Endothelial cell of umbilical vein (primary cell): ENCODE measurements at regions not wholly inside any gene's neighbourhood (a gene's known extent, or its start where the extent isn't known, plus 50 kb on each side); places are given as distances from the start of the nearest gene placed in this dataset.

ENCODE experiments used
- BruUV-seq: library from RNA; stranded (reverse); fragments of 400-500 nt; replicated peaks from 2 replicates; lab custom pipeline; 2021; lab: Mats Ljungman, UMichigan
- CTCF ChIA-PET: fragments of 300-600, 350-600 bp; sonication (Branson Sonifier 250); formaldehyde crosslinking; loops from one replicate; lab custom pipeline; 2021; ENCODE audit warnings: antibody characterized with exemption, inconsistent platforms; lab: Charles Lee
- POLR2A ChIA-PET: fragments of 300-600, 350-600 bp; sonication (Branson Sonifier 250); formaldehyde crosslinking; loops from one replicate; lab custom pipeline; 2021; ENCODE audit warnings: antibody characterized with exemption, inconsistent platforms; lab: Charles Lee
- DNase-seq: peaks from one replicate; pipeline ENCODE4 v3.0.0-alpha.2; 2011; ENCODE audit warnings: low read depth, low spot score
- FAIRE-seq: peaks from 2 replicates; lab custom pipeline; 2011; peaks lifted over from hg19 to GRCh38; lab: Jason Lieb, UNC
- H2AFZ ChIP-seq: 2 replicates; pipeline ENCODE4 v1.6.0; 2012; ENCODE audit warnings: low read depth, low read length, control low read depth, inconsistent platforms
- H3K27ac ChIP-seq: 2 replicates; pipeline ENCODE4 v1.5.1; 2011; ENCODE audit warnings: low read depth, mild to moderate bottlenecking, control low read depth, low read length, moderate library complexity; ENCODE audit not compliant: insufficient read depth
- H3K27me3 ChIP-seq, 2 experiments: 2 replicates each; pipeline versions ENCODE4 v1.6.0 to v1.6.1; 2011; ENCODE audit warnings: low read length in 2 of 2, mixed read lengths in 1 of 2; ENCODE audit not compliant: control insufficient read depth in 2 of 2, insufficient read depth in 2 of 2
- H3K36me3 ChIP-seq, 2 experiments: 2 replicates in 1 of 2; 3 replicates in 1 of 2; pipeline ENCODE4 v1.5.1; 2011; ENCODE audit warnings: low read length in 2 of 2, mild to moderate bottlenecking in 1 of 2, moderate library complexity in 1 of 2; ENCODE audit not compliant: control insufficient read depth in 2 of 2, insufficient read depth in 2 of 2; ENCODE audit errors: extremely low read depth in 1 of 2
- H3K4me1 ChIP-seq: 3 replicates; pipeline ENCODE4 v1.5.1; 2011; ENCODE audit warnings: mild to moderate bottlenecking, low read length; ENCODE audit not compliant: control insufficient read depth, insufficient read depth; ENCODE audit errors: extremely low read depth
- H3K4me2 ChIP-seq: 2 replicates; pipeline ENCODE4 v1.6.1; 2011; ENCODE audit warnings: low read length, control low read depth, mixed read lengths; ENCODE audit not compliant: insufficient read depth
- H3K4me3 ChIP-seq, 3 experiments: fragments of 200-600 bp in 1 of 3; sonication (generic), shearing (Covaris generic) in 1 of 3; replicated peaks in 1 of 3; 2 replicates each; pipeline ENCODE4 v1.5.1; 2011 to 2016; ENCODE audit warnings: control low read depth in 3 of 3, low read length in 3 of 3, mild to moderate bottlenecking in 2 of 3, inconsistent platforms in 1 of 3, low read depth in 1 of 3, moderate library complexity in 1 of 3; ENCODE audit not compliant: insufficient read depth in 1 of 3
- H3K79me2 ChIP-seq: 2 replicates; pipeline ENCODE4 v1.6.0; 2012; ENCODE audit warnings: low read length, inconsistent platforms; ENCODE audit not compliant: control insufficient read depth, insufficient read depth
- H3K9ac ChIP-seq: replicated peaks from 2 replicates; pipeline ENCODE3; 2011; ENCODE audit warnings: low read length, control low read depth; ENCODE audit not compliant: insufficient read depth; ENCODE audit errors: extremely low read depth
- H3K9me1 ChIP-seq: replicated peaks from 3 replicates; pipeline ENCODE4 v1.6.0; 2011; ENCODE audit warnings: mild to moderate bottlenecking, low read length; ENCODE audit not compliant: control insufficient read depth, insufficient read depth; ENCODE audit errors: extremely low read depth
- H3K9me3 ChIP-seq: replicated peaks from 2 replicates; pipeline ENCODE4 v1.5.1; 2012; ENCODE audit warnings: low read length, inconsistent platforms; ENCODE audit not compliant: control insufficient read depth, insufficient read depth
- H4K20me1 ChIP-seq: replicated peaks from 2 replicates; pipeline ENCODE3; 2011; ENCODE audit warnings: mild to moderate bottlenecking, low read length; ENCODE audit not compliant: control insufficient read depth, insufficient read depth; ENCODE audit errors: extremely low read depth
- CTCF ChIP-seq, 2 donors: IDR thresholded peaks; 1 replicate in 1 of 2; 2 replicates in 1 of 2; pipeline ENCODE4 v1.5.1; 2011; ENCODE audit warnings: low read length in 2 of 2, mild to moderate bottlenecking in 2 of 2, moderate library complexity in 2 of 2, control low read depth in 1 of 2, inconsistent platforms in 1 of 2, low read depth in 1 of 2; ENCODE audit not compliant: insufficient read depth in 1 of 2; ENCODE audit errors: extremely low read depth in 1 of 2
- EZH2 ChIP-seq: IDR thresholded peaks from 2 replicates; pipeline ENCODE4 v1.6.1; 2012; ENCODE audit warnings: borderline replicate concordance, low read depth, mild to moderate bottlenecking, moderate library complexity, low read length, inconsistent platforms; ENCODE audit not compliant: severe bottlenecking
- FOS ChIP-seq: IDR thresholded peaks from 2 replicates; pipeline ENCODE4 v1.6.1; 2011; ENCODE audit warnings: mild to moderate bottlenecking, low read length, moderate library complexity, borderline replicate concordance; ENCODE audit not compliant: insufficient read depth
- GATA2 ChIP-seq: IDR thresholded peaks from 2 replicates; pipeline ENCODE4 v1.7.0; 2011; ENCODE audit warnings: low read depth, mild to moderate bottlenecking, moderate library complexity, mixed read lengths, low read length; ENCODE audit not compliant: insufficient read length, insufficient read depth
- JUN ChIP-seq: IDR thresholded peaks from 2 replicates; pipeline ENCODE4 v1.6.1; 2011; ENCODE audit warnings: borderline replicate concordance, low read depth; ENCODE audit not compliant: insufficient read length, insufficient read depth
- MAX ChIP-seq: IDR thresholded peaks from 2 replicates; pipeline ENCODE4 v1.6.1; 2011; ENCODE audit not compliant: insufficient read depth, insufficient read length
- MYC ChIP-seq: IDR thresholded peaks from one replicate; pipeline ENCODE4 v1.6.1; 2011; ENCODE audit warnings: mild to moderate bottlenecking, low read depth, low read length
- POLR2A ChIP-seq: IDR thresholded peaks from 2 replicates; pipeline ENCODE4 v1.6.1; 2012; ENCODE audit warnings: low read depth, mild to moderate bottlenecking, control low read depth, low read length
- POLR2AphosphoS5 ChIP-seq: IDR thresholded peaks from 2 replicates; pipeline ENCODE4 v1.6.1; 2012; ENCODE audit warnings: low read depth, mild to moderate bottlenecking, control low read depth, low read length, moderate library complexity; ENCODE audit not compliant: insufficient read depth
- dilution Hi-C: fragments of 300-500 bp; cut with MboI; formaldehyde crosslinking; loops from one replicate; pipeline ENCODE4 v1.15.0; 2019; ENCODE audit warnings: low sequenced_read_pairs; ENCODE audit not compliant: extremely low pct_ligation_motif_present
- intact Hi-C: fragments of 100-400 bp; cut with micrococcal nuclease; formaldehyde crosslinking; loops from one replicate; pipeline ENCODE4 v1.10.0; 2022

DNA sequence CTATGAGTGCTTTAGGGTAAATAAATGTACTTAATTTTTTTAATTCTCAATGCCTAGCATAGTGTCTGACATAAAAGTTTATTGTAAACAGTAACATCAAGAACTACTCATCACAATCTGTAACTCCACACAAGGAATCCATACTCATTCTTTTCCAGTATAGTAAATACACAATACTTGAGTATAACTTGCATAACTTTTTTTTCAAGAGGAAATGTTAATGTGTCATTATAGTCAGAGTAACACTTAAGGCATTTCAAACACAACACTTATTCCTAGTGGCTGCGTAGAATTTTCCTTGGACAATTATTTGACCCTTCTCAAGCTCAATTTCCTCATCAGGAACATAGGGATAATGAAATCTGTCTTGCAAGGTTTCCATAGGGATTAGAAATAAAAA lies 584.3 kb downstream of the CAAP1 start:
- intact Hi-C loops = no loop called here
- Histone ChIP-seq H4K20me1 (no peaks in the 10 kb centered on the region), H3K4me2 (peak overlapping the region; percentile 50), H3K4me1 (peaks cover 22% of the 10 kb centered on the region), H3K27ac (peak overlapping the region; percentile 48), H3K36me3 (no peaks in the 10 kb centered on the region), H3K27me3 (no peaks in the 10 kb centered on the region), H3K4me3 (no peak overlapping the region), H3K9me1 (no peaks in the 10 kb centered on the region), H2AFZ (peak overlapping the region; percentile 36), H3K9me3 (no peaks in the 10 kb centered on the region), H3K9ac (no peak overlapping the region), H3K79me2 (no peaks in the 10 kb centered on the region)
- ChIA-PET CTCF (interaction anchor here (2.0 kb wide), 1 partner anchor 18 kb away, joined by 7 read pairs; no protein-coding TSS in a partner anchor), POLR2A (no interaction called here)
- dilution Hi-C loops = no loop called here
- DNase-seq (peak; percentile 62), FAIRE-seq (peak; percentile 66)
- BruUV-seq = no TSS peak
- no peak for TF ChIP-seq GATA2
- TF ChIP-seq JUN = no peak
- TF ChIP-seq POLR2AphosphoS5 = no peak

DNA sequence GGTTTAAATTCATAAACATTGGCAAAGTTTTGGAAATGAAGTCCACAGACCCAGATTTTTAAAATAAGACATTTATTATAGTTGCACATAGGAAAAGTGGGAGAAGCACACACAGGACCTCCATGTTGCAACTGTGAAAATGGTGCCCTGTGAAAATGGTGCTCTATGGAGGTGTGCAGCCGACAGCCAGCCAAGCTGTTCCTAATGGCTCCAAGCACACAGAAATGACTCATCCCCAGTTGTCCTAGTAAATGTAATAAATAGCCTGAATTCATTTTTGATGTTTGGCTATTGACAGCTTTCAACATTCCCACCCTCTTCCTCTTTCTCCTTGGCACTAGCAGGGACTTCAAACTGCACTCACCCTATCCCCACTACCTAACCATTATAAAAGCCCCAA lies 590.9 kb downstream of the CAAP1 start:
- Histone ChIP-seq H3K4me2 (no peak overlapping the region), H4K20me1 (no peaks in the 10 kb centered on the region), H3K4me1 (peaks cover 16% of the 10 kb centered on the region), H3K4me3 (no peak overlapping the region), H3K27me3 (no peaks in the 10 kb centered on the region), H2AFZ (no peak overlapping the region), H3K27ac (no peak overlapping the region), H3K9me3 (no peaks in the 10 kb centered on the region), H3K9ac (no peak overlapping the region), H3K9me1 (no peaks in the 10 kb centered on the region), H3K36me3 (no peaks in the 10 kb centered on the region), H3K79me2 (no peaks in the 10 kb centered on the region)
- POLR2A ChIA-PET = no interaction called here
- intact Hi-C loops = loop anchor here (2.0 kb wide), 1 partner anchor 41 kb away; no protein-coding TSS in a partner anchor
- CTCF ChIA-PET = no interaction called here
- TF ChIP-seq EZH2 (no peak), MYC (no peak), GATA2 (no peak), CTCF (IDR thresholded peaks at IDR 0.05; ENCODE audit: extremely low read depth in 1 of 2, insufficient read depth in 1 of 2, low read depth in 1 of 2, low read length in 2 of 2) (no peak), JUN (no peak), POLR2A (no peak), FOS (peak; percentile 80), POLR2AphosphoS5 (no peak), MAX (no peak)
- dilution Hi-C loops = no loop called here
- no TSS peak for BruUV-seq
- FAIRE-seq (no peak), DNase-seq (no peak)
